GM23338 (cell line): ENCODE measurements at regions not wholly inside any gene's neighbourhood (a gene's known extent, or its start where the extent isn't known, plus 50 kb on each side); places are given as distances from the start of the nearest gene placed in this dataset.

ENCODE experiments used
- ATAC-seq: fragments of 200-7000 bp; cut with Tn5 transposase; 3 replicates; pipeline ENCODE4 v1.9.1; 2020
- DNase-seq: peaks from one replicate; pipeline ENCODE4 v3.0.0-alpha.2; 2015; ENCODE audit warnings: low spot score
- H2AFZ ChIP-seq: fragments of 200-600 bp; sonication (generic); 2 replicates; pipeline ENCODE4 v1.8.0; 2016; ENCODE audit warnings: antibody characterized with exemption, mild to moderate bottlenecking, moderate library complexity
- H3F3A ChIP-seq: fragments of 200-600 bp; sonication (generic); replicated peaks from 2 replicates; pipeline ENCODE4 v1.8.0; 2017; ENCODE audit warnings: antibody characterized with exemption, mixed run types, low read depth
- H3K27ac ChIP-seq: fragments of 200-600 bp; sonication (generic); 2 replicates; pipeline ENCODE4 v1.6.1; 2016; ENCODE audit warnings: low read depth
- H3K27me3 ChIP-seq: fragments of 200-600 bp; sonication (generic); 2 replicates; pipeline ENCODE4 v1.8.0; 2016; ENCODE audit warnings: mild to moderate bottlenecking, mixed run types, moderate library complexity; ENCODE audit not compliant: insufficient read depth
- H3K36me3 ChIP-seq: fragments of 200-600 bp; sonication (generic); 2 replicates; pipeline ENCODE4 v1.8.0; 2016; ENCODE audit warnings: mild to moderate bottlenecking; ENCODE audit not compliant: insufficient read depth
- H3K4me1 ChIP-seq: fragments of 200-600 bp; sonication (generic); 2 replicates; pipeline ENCODE4 v1.8.0; 2016; ENCODE audit warnings: mild to moderate bottlenecking, moderate library complexity; ENCODE audit not compliant: insufficient read depth
- H3K4me2 ChIP-seq: fragments of 200-600 bp; sonication (generic); 2 replicates; pipeline ENCODE4 v1.7.1; 2017; ENCODE audit warnings: mixed run types
- H3K4me3 ChIP-seq: fragments of 200-600 bp; sonication (generic); 2 replicates; pipeline ENCODE4 v1.6.1; 2016; ENCODE audit warnings: mixed run types
- H3K79me2 ChIP-seq: fragments of 200-600 bp; sonication (generic); replicated peaks from 2 replicates; pipeline ENCODE4 v1.8.0; 2017; ENCODE audit warnings: mild to moderate bottlenecking; ENCODE audit not compliant: insufficient read depth
- H3K9me2 ChIP-seq: fragments of 200-600 bp; sonication (generic); 2 replicates; pipeline ENCODE4 v1.8.0; 2017; ENCODE audit not compliant: insufficient read depth
- H4K20me1 ChIP-seq: fragments of 200-600 bp; sonication (generic); replicated peaks from 2 replicates; pipeline ENCODE4 v1.8.0; 2017; ENCODE audit warnings: mild to moderate bottlenecking; ENCODE audit not compliant: insufficient read depth
- H3K27ac Mint-ChIP-seq: 2 replicates; pipeline ENCODE4 v1.8.0; 2020; ENCODE audit warnings: inconsistent platforms, mild to moderate bottlenecking, moderate library complexity, mixed read lengths
- H3K27me3 Mint-ChIP-seq: 3 replicates; pipeline ENCODE4 v1.8.0; 2022; ENCODE audit warnings: low read depth, mild to moderate bottlenecking, moderate library complexity, mixed read lengths, inconsistent platforms; ENCODE audit not compliant: insufficient read depth, poor library complexity
- H3K36me3 Mint-ChIP-seq: 3 replicates; pipeline ENCODE4 v1.8.0; 2021; ENCODE audit warnings: low read depth, mild to moderate bottlenecking, inconsistent platforms, moderate library complexity, mixed read lengths
- H3K4me1 Mint-ChIP-seq: 3 replicates; pipeline ENCODE4 v1.8.0; 2020; ENCODE audit warnings: mild to moderate bottlenecking, inconsistent platforms, mixed read lengths
- H3K4me3 Mint-ChIP-seq: 3 replicates; pipeline ENCODE4 v1.8.0; 2021; ENCODE audit warnings: moderate library complexity, mild to moderate bottlenecking, inconsistent platforms, mixed read lengths
- H3K9me3 Mint-ChIP-seq: 3 replicates; pipeline ENCODE4 v1.8.0; 2020; ENCODE audit warnings: moderate library complexity, mild to moderate bottlenecking, inconsistent platforms, mixed read lengths
- CREB1 ChIP-seq: fragments of 250-450 bp; sonication (Bioruptor Pico); IDR thresholded peaks from 2 replicates; pipeline ENCODE4 v1.5.0; 2020; ENCODE audit warnings: low read depth, mild to moderate bottlenecking, moderate library complexity
- CTCF ChIP-seq, 2 experiments: fragments of 200-600 bp in 1 of 2; sonication (generic) in 1 of 2; conservative IDR thresholded peaks; 2 replicates each; pipeline versions ENCODE4 v1.5.1 to v1.6.1; 2016 to 2017; ENCODE audit warnings: antibody characterized with exemption in 2 of 2, low read depth in 2 of 2, mild to moderate bottlenecking in 2 of 2, moderate library complexity in 1 of 2
- EZH2 ChIP-seq: fragments of 200-600 bp; sonication (generic); IDR thresholded peaks from one replicate; pipeline ENCODE4 v1.8.0; 2017; ENCODE audit warnings: antibody characterized with exemption, mild to moderate bottlenecking, low read depth; ENCODE audit not compliant: unreplicated experiment
- EZH2phosphoT487 ChIP-seq: fragments of 200-600 bp; sonication (generic); IDR thresholded peaks from one replicate; pipeline ENCODE4 v1.8.1; 2018; ENCODE audit warnings: antibody characterized with exemption; ENCODE audit not compliant: unreplicated experiment
- JUNB ChIP-seq: IDR thresholded peaks from one replicate; pipeline ENCODE4 v1.6.1; 2016; ENCODE audit warnings: antibody characterized with exemption; ENCODE audit not compliant: unreplicated experiment
- POLR2AphosphoS5 ChIP-seq: IDR thresholded peaks from 2 replicates; pipeline ENCODE4 v1.6.1; 2016; ENCODE audit warnings: antibody characterized with exemption, low read depth
- REST ChIP-seq: IDR thresholded peaks from one replicate; pipeline ENCODE4 v1.6.1; 2018; ENCODE audit warnings: antibody characterized with exemption; ENCODE audit not compliant: unreplicated experiment
- STAT1 ChIP-seq: IDR thresholded peaks from one replicate; pipeline ENCODE4 v1.6.1; 2016; ENCODE audit warnings: antibody characterized with exemption; ENCODE audit not compliant: unreplicated experiment
- ZNF114 ChIP-seq: fragments of 250-450 bp; sonication (Bioruptor Pico); IDR thresholded peaks from 2 replicates; pipeline ENCODE4 v1.5.0; 2020; ENCODE audit warnings: mild to moderate bottlenecking, moderate library complexity
- ZNF331 ChIP-seq: fragments of 250-450 bp; sonication (Bioruptor Pico); IDR thresholded peaks from 2 replicates; pipeline ENCODE4 v1.5.0; 2020; ENCODE audit warnings: low read depth, mild to moderate bottlenecking, moderate library complexity
- TF ChIP-seq, protein P1 (sequence below): fragments of 250-450 bp; sonication (Bioruptor Pico); IDR thresholded peaks from 2 replicates; pipeline ENCODE4 v1.5.0; 2020; ENCODE audit warnings: mild to moderate bottlenecking, moderate library complexity
- TF ChIP-seq, protein P2 (sequence below): IDR thresholded peaks from 2 replicates; pipeline ENCODE4 v1.6.1; 2016; ENCODE audit warnings: antibody characterized with exemption

DNA sequence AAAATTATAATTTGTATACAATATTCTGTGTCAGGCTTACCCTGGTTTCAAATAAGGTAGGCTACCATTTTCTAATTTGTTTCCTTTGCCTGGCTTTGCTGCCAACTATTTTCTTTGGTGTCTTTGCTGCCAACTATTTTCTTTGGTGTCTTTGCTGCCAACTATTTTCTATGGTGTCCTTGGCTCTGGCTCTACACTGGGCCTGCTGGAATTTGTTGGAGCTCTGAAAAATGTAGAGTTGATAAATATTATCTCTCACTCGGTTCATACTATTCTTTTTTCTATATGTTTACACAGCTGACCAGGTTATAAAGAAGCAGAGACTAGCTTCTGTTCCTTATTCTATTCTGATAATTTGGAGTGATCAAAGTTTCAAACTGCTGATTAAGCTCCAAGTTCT, 768.0 kb upstream of the PHF14 start:
- Histone ChIP-seq H4K20me1 (no peaks in the 10 kb centered on the region), H2AFZ (0 out of 2 replicates have a peak overlapping the region, but pooled peaks have one; percentile 29), H3K27me3 (no peaks in the 10 kb centered on the region), H3K79me2 (no peaks in the 10 kb centered on the region), H3K9me2 (no peaks in the 10 kb centered on the region), H3K36me3 (no peaks in the 10 kb centered on the region), H3F3A (no peaks in the 10 kb centered on the region), H3K4me2 (no peak overlapping the region), H3K4me3 (no peak overlapping the region), H3K4me1 (no peaks in the 10 kb centered on the region), H3K27ac (no peak overlapping the region)
- H3K36me3 Mint-ChIP-seq: no peaks in the 10 kb centered on the region
- TF ChIP-seq STAT1: no peak
- no peak for TF ChIP-seq POLR2AphosphoS5
- TF ChIP-seq, protein P1, sequence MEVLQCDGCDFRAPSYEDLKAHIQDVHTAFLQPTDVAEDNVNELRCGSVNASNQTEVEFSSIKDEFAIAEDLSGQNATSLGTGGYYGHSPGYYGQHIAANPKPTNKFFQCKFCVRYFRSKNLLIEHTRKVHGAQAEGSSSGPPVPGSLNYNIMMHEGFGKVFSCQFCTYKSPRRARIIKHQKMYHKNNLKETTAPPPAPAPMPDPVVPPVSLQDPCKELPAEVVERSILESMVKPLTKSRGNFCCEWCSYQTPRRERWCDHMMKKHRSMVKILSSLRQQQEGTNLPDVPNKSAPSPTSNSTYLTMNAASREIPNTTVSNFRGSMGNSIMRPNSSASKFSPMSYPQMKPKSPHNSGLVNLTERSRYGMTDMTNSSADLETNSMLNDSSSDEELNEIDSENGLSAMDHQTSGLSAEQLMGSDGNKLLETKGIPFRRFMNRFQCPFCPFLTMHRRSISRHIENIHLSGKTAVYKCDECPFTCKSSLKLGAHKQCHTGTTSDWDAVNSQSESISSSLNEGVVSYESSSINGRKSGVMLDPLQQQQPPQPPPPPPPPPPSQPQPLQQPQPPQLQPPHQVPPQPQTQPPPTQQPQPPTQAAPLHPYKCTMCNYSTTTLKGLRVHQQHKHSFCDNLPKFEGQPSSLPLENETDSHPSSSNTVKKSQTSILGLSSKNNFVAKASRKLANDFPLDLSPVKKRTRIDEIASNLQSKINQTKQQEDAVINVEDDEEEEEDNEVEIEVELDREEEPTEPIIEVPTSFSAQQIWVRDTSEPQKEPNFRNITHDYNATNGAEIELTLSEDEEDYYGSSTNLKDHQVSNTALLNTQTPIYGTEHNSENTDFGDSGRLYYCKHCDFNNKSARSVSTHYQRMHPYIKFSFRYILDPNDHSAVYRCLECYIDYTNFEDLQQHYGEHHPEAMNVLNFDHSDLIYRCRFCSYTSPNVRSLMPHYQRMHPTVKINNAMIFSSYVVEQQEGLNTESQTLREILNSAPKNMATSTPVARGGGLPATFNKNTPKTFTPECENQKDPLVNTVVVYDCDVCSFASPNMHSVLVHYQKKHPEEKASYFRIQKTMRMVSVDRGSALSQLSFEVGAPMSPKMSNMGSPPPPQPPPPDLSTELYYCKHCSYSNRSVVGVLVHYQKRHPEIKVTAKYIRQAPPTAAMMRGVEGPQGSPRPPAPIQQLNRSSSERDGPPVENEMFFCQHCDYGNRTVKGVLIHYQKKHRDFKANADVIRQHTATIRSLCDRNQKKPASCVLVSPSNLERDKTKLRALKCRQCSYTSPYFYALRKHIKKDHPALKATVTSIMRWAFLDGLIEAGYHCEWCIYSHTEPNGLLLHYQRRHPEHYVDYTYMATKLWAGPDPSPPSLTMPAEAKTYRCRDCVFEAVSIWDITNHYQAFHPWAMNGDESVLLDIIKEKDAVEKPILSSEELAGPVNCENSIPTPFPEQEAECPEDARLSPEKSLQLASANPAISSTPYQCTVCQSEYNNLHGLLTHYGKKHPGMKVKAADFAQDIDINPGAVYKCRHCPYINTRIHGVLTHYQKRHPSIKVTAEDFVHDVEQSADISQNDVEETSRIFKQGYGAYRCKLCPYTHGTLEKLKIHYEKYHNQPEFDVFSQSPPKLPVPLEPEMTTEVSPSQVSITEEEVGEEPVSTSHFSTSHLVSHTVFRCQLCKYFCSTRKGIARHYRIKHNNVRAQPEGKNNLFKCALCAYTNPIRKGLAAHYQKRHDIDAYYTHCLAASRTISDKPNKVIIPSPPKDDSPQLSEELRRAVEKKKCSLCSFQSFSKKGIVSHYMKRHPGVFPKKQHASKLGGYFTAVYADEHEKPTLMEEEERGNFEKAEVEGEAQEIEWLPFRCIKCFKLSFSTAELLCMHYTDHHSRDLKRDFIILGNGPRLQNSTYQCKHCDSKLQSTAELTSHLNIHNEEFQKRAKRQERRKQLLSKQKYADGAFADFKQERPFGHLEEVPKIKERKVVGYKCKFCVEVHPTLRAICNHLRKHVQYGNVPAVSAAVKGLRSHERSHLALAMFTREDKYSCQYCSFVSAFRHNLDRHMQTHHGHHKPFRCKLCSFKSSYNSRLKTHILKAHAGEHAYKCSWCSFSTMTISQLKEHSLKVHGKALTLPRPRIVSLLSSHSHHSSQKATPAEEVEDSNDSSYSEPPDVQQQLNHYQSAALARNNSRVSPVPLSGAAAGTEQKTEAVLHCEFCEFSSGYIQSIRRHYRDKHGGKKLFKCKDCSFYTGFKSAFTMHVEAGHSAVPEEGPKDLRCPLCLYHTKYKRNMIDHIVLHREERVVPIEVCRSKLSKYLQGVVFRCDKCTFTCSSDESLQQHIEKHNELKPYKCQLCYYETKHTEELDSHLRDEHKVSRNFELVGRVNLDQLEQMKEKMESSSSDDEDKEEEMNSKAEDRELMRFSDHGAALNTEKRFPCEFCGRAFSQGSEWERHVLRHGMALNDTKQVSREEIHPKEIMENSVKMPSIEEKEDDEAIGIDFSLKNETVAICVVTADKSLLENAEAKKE (CRISPR knock-in tag): no peak
- no peak for TF ChIP-seq ZNF331 (CRISPR knock-in tag)
- no peak for TF ChIP-seq CTCF (conservative IDR thresholded peaks at IDR 0.05; ENCODE audit: low read depth in 2 of 2)
- no peak for TF ChIP-seq CREB1 (CRISPR knock-in tag)
- TF ChIP-seq EZH2phosphoT487: no peak
- no peak for TF ChIP-seq REST
- TF ChIP-seq, protein P2, sequence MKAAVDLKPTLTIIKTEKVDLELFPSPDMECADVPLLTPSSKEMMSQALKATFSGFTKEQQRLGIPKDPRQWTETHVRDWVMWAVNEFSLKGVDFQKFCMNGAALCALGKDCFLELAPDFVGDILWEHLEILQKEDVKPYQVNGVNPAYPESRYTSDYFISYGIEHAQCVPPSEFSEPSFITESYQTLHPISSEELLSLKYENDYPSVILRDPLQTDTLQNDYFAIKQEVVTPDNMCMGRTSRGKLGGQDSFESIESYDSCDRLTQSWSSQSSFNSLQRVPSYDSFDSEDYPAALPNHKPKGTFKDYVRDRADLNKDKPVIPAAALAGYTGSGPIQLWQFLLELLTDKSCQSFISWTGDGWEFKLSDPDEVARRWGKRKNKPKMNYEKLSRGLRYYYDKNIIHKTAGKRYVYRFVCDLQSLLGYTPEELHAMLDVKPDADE: no peak
- no peak for TF ChIP-seq ZNF114
- no peak for TF ChIP-seq JUNB
- no peak for TF ChIP-seq EZH2
- H3K4me1 Mint-ChIP-seq: no peaks in the 10 kb centered on the region
- H3K4me3 Mint-ChIP-seq: no peak overlapping the region
- H3K27me3 Mint-ChIP-seq: no peaks in the 10 kb centered on the region
- DNase-seq (no peak), ATAC-seq (no peak)
- H3K27ac Mint-ChIP-seq: no peak overlapping the region
- no peaks in the 10 kb centered on the region for H3K9me3 Mint-ChIP-seq
